ENCODE measurements at regions not wholly inside any gene's neighbourhood (a gene's known extent, or its start where the extent isn't known, plus 50 kb on each side); places are given as distances from the start of the nearest gene placed in this dataset.

DNA sequence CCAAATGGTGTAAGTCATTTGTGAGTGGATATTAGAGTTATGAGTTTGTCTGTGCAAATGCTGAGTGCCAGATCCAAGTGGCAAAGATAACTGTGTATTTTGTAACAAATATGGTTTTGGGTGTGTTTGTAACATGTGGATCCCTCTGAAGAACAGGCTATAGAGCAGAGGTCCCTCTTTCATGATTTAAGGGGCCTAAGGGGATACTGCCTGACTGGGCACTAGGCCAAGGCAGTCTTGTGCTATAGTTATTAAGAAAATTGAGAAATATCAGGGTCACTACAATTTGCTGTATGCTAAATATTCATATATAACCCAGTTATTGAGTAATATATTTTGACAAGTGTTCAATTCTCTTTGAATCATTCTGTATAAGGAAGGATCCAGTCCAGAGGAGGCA is 555.6 kb upstream of the RGMA start:
- no peak overlapping the region for H3K4me3 ChIP-seq (ENCODE audit: extremely low read depth in 1 of 4, insufficient read depth in 2 of 4, low read depth in 3 of 4, low read length in 4 of 4)
- H3K36me3 ChIP-seq (ENCODE audit: control insufficient read depth in 2 of 4, insufficient read depth in 4 of 4, low read length in 3 of 4): no peaks in the 10 kb centered on the region
- no peaks in the 10 kb centered on the region for H4K20me1 ChIP-seq (replicated peaks in 1 of 2; ENCODE audit: control insufficient read depth in 1 of 2, insufficient read depth in 2 of 2, low read length in 2 of 2)
- no peak overlapping the region for H2AK5ac ChIP-seq (ENCODE audit: low read depth, low read length)
- no peak overlapping the region for H2BK12ac ChIP-seq (ENCODE audit: low read depth, low read length)
- H2BK15ac ChIP-seq (ENCODE audit: low read length): no peak overlapping the region
- no peak for FAIRE-seq
- ChIA-PET POLR2A (ENCODE audit: partially characterized antibody) (no interaction called here), CTCF (ENCODE audit: partially characterized antibody) (no interaction called here)
- DNase-seq (ENCODE audit: low read depth in 1 of 2, low spot score in 2 of 2): no peak
- H2BK120ac ChIP-seq (replicated peaks; ENCODE audit: low read depth, low read length): no peak overlapping the region
- no peak overlapping the region for H3K4ac ChIP-seq (replicated peaks; ENCODE audit: insufficient read length, low read depth, low read length)
- H4K5ac ChIP-seq (ENCODE audit: insufficient read length, low read depth, low read length): no peak overlapping the region
- H3K9ac ChIP-seq (replicated peaks in 1 of 4; ENCODE audit: extremely low read depth in 1 of 4, low read depth in 3 of 4, low read length in 3 of 4): no peak overlapping the region
- no peaks in the 10 kb centered on the region for H3K9me3 ChIP-seq (ENCODE audit: insufficient read depth in 2 of 2, low read depth in 1 of 2, low read length in 1 of 2)
- H3K27me3 ChIP-seq (replicated peaks in 1 of 4; ENCODE audit: control insufficient read depth in 3 of 4, extremely low read depth in 1 of 4, insufficient read depth in 3 of 4, low read length in 3 of 4): no peaks in the 10 kb centered on the region
- H3K4me1 ChIP-seq (replicated peaks in 1 of 4; ENCODE audit: control insufficient read depth in 3 of 4, insufficient read depth in 4 of 4, low read length in 3 of 4): no peaks in the 10 kb centered on the region
- no peak overlapping the region for H2AFZ ChIP-seq (ENCODE audit: low read length)
- H3K23ac ChIP-seq (ENCODE audit: insufficient read length): no peak overlapping the region
- H2BK20ac ChIP-seq (ENCODE audit: low read length): no peak overlapping the region
- no peak overlapping the region for H2BK5ac ChIP-seq (ENCODE audit: low read depth, low read length)
- no peak overlapping the region for H4K8ac ChIP-seq (ENCODE audit: extremely low read depth, insufficient read depth, low read length)
- H3K4me2 ChIP-seq (ENCODE audit: insufficient read depth in 1 of 2, low read depth in 2 of 2, low read length in 2 of 2): no peak overlapping the region
- no peak overlapping the region for H4K91ac ChIP-seq (replicated peaks; ENCODE audit: insufficient read length, low read length)
- no peaks in the 10 kb centered on the region for H3K79me1 ChIP-seq (ENCODE audit: low read depth, low read length)
- H3K27ac ChIP-seq (ENCODE audit: low read depth, low read length): no peak overlapping the region
- H3K14ac ChIP-seq (ENCODE audit: insufficient read length): no peak overlapping the region
- no peaks in the 10 kb centered on the region; the same call in 1 of the 2 replicates for H3K23me2 ChIP-seq (ENCODE audit: low read depth, low read length)
- no peak overlapping the region for H3K18ac ChIP-seq (ENCODE audit: extremely low read depth, low read length)
- no peaks in the 10 kb centered on the region for H3K79me2 ChIP-seq (ENCODE audit: control insufficient read depth in 1 of 2, insufficient read depth in 2 of 2, low read length in 2 of 2)
- H3K56ac ChIP-seq (replicated peaks; ENCODE audit: insufficient read length, low read depth, low read length): no peak overlapping the region
- TF ChIP-seq, protein P1, sequence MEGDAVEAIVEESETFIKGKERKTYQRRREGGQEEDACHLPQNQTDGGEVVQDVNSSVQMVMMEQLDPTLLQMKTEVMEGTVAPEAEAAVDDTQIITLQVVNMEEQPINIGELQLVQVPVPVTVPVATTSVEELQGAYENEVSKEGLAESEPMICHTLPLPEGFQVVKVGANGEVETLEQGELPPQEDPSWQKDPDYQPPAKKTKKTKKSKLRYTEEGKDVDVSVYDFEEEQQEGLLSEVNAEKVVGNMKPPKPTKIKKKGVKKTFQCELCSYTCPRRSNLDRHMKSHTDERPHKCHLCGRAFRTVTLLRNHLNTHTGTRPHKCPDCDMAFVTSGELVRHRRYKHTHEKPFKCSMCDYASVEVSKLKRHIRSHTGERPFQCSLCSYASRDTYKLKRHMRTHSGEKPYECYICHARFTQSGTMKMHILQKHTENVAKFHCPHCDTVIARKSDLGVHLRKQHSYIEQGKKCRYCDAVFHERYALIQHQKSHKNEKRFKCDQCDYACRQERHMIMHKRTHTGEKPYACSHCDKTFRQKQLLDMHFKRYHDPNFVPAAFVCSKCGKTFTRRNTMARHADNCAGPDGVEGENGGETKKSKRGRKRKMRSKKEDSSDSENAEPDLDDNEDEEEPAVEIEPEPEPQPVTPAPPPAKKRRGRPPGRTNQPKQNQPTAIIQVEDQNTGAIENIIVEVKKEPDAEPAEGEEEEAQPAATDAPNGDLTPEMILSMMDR (IDR thresholded peaks at IDR 0.05; ENCODE audit: control extremely low read depth in 1 of 3, insufficient read depth in 1 of 3, low read depth in 1 of 3, low read length in 3 of 3): no peak
- TF ChIP-seq PHF8 (conservative IDR thresholded peaks at IDR 0.05; ENCODE audit: low read depth, low read length) (no peak), GABPA (IDR thresholded peaks at IDR 0.05; ENCODE audit: borderline replicate concordance, insufficient read depth, low read length) (no peak), BACH1 (IDR thresholded peaks at IDR 0.05; ENCODE audit: low read length) (no peak), MAFK (IDR thresholded peaks at IDR 0.05; ENCODE audit: low read depth, low read length) (no peak), NANOG (IDR thresholded peaks at IDR 0.05; ENCODE audit: insufficient read depth, low read depth, low read length, poor library complexity, severe bottlenecking) (no peak), POLR2A (IDR thresholded peaks at IDR 0.05; ENCODE audit: control extremely low read depth in 1 of 2, low read depth in 2 of 2, low read length in 2 of 2) (no peak), TEAD4 (IDR thresholded peaks at IDR 0.05; ENCODE audit: low read depth, low read length) (no peak), NRF1 (IDR thresholded peaks at IDR 0.05; ENCODE audit: low read depth, low read length) (no peak), SIN3A (conservative IDR thresholded peaks at IDR 0.05 in 1 of 2, IDR thresholded peaks at IDR 0.05 in 1 of 2; ENCODE audit: low read depth in 1 of 2, low read length in 2 of 2) (no peak), SP1 (IDR thresholded peaks at IDR 0.05; ENCODE audit: low read depth, low read length) (no peak)
- TF ChIP-seq, protein P2, sequence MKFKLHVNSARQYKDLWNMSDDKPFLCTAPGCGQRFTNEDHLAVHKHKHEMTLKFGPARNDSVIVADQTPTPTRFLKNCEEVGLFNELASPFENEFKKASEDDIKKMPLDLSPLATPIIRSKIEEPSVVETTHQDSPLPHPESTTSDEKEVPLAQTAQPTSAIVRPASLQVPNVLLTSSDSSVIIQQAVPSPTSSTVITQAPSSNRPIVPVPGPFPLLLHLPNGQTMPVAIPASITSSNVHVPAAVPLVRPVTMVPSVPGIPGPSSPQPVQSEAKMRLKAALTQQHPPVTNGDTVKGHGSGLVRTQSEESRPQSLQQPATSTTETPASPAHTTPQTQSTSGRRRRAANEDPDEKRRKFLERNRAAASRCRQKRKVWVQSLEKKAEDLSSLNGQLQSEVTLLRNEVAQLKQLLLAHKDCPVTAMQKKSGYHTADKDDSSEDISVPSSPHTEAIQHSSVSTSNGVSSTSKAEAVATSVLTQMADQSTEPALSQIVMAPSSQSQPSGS (IDR thresholded peaks at IDR 0.05; ENCODE audit: low read length): no peak

All from H1 (cell line).